CD4-positive, alpha-beta memory T cell (primary cell): ENCODE measurements at regions not wholly inside any gene's neighbourhood (a gene's known extent, or its start where the extent isn't known, plus 50 kb on each side); places are given as distances from the start of the nearest gene placed in this dataset.
A peak's percentile ranks its signal among the peaks of the same experiment; 100 is the strongest.

ENCODE experiments used
- CTCF ChIA-PET: fragments of 350-600 bp; sonication (Branson Sonifier 250); formaldehyde crosslinking; loops from one replicate; lab custom pipeline; 2021; ENCODE audit warnings: inconsistent platforms; ENCODE audit not compliant: partially characterized antibody; lab: Charles Lee
- POLR2A ChIA-PET: fragments of 350-600 bp; sonication (Branson Sonifier 250); formaldehyde crosslinking; loops from one replicate; lab custom pipeline; 2021; ENCODE audit not compliant: partially characterized antibody; lab: Charles Lee
- DNase-seq, 5 donors: peaks; one replicate each; pipeline versions ENCODE4 v3.0.0 to v3.0.0-alpha.2; 2020 to 2022; ENCODE audit warnings: mixed read lengths in 1 of 5
- H3K27ac ChIP-seq: one replicate; pipeline ENCODE4 v1.7.0; 2013; ENCODE audit warnings: low read depth, low read length
- H3K27me3 ChIP-seq: 2 replicates; pipeline ENCODE4 v1.7.0; 2013; ENCODE audit warnings: mild to moderate bottlenecking, low read length, moderate library complexity; ENCODE audit not compliant: insufficient read depth
- H3K36me3 ChIP-seq: 2 replicates; pipeline ENCODE4 v1.7.0; 2013; ENCODE audit warnings: mild to moderate bottlenecking, low read length, moderate library complexity; ENCODE audit not compliant: insufficient read depth
- H3K4me1 ChIP-seq: 2 replicates; pipeline ENCODE4 v1.7.0; 2013; ENCODE audit warnings: mild to moderate bottlenecking, low read length, moderate library complexity; ENCODE audit not compliant: insufficient read depth
- H3K4me3 ChIP-seq, 2 donors: one replicate each; pipeline ENCODE4 v1.7.0; 2013; ENCODE audit warnings: low read length in 2 of 2, mild to moderate bottlenecking in 1 of 2
- H3K9me3 ChIP-seq, 2 donors: one replicate each; pipeline ENCODE4 v1.7.0; 2013; ENCODE audit warnings: low read length in 2 of 2, control low read depth in 1 of 2; ENCODE audit not compliant: control insufficient read depth in 1 of 2
- H3K27ac Mint-ChIP-seq, 7 donors: one replicate each; pipeline ENCODE4 v1.8.0; 2020 to 2021; ENCODE audit warnings: mixed read lengths in 7 of 7, mild to moderate bottlenecking in 6 of 7, inconsistent platforms in 3 of 7, moderate library complexity in 3 of 7
- H3K27me3 Mint-ChIP-seq, 2 donors: one replicate each; pipeline ENCODE4 v1.8.0; 2020 to 2021; ENCODE audit warnings: mixed read lengths in 2 of 2
- H3K36me3 Mint-ChIP-seq, 2 donors: one replicate each; pipeline ENCODE4 v1.8.0; 2020 to 2021; ENCODE audit warnings: mixed read lengths in 2 of 2, inconsistent platforms in 1 of 2, mild to moderate bottlenecking in 1 of 2
- H3K4me1 Mint-ChIP-seq, 4 donors: one replicate each; pipeline ENCODE4 v1.8.0; 2020 to 2021; ENCODE audit warnings: mixed read lengths in 4 of 4, mild to moderate bottlenecking in 1 of 4
- H3K4me3 Mint-ChIP-seq, 8 donors: one replicate each; pipeline ENCODE4 v1.8.0; 2020 to 2021; ENCODE audit warnings: mixed read lengths in 8 of 8, mild to moderate bottlenecking in 7 of 8, moderate library complexity in 6 of 8, inconsistent platforms in 3 of 8
- H3K9me3 Mint-ChIP-seq, 8 donors: one replicate each; pipeline ENCODE4 v1.8.0; 2020 to 2021; ENCODE audit warnings: mixed read lengths in 8 of 8, mild to moderate bottlenecking in 5 of 8, inconsistent platforms in 3 of 8, moderate library complexity in 1 of 8
- intact Hi-C: fragments of 100-400 bp; cut with micrococcal nuclease; formaldehyde crosslinking; loops from one replicate; pipeline ENCODE4 v1.15.1; 2023

- no peaks in the 10 kb centered on the region for H3K9me3 ChIP-seq
- DNase-seq = no peak
- H3K27me3 ChIP-seq = no peaks in the 10 kb centered on the region
- peaks cover 28% of the 10 kb centered on the region for H3K4me1 ChIP-seq
- Mint-ChIP-seq H3K4me1 (peaks cover 0 to 26% (median 14%) of the 10 kb centered on the region in 4 donors), H3K4me3 (peak overlapping the region in 1 of 8 donors; percentile 63), H3K9me3 (peaks cover 0 to 2% (median 0%) of the 10 kb centered on the region in 8 donors), H3K27me3 (no peaks in the 10 kb centered on the region), H3K36me3 (no peaks in the 10 kb centered on the region), H3K27ac (peak overlapping the region in 3 of 7 donors; percentile 13 to 69 (median 22))
- H3K4me3 ChIP-seq = no peak overlapping the region
- POLR2A ChIA-PET = interaction anchor here (2.8 kb wide), 1 partner anchor 31 kb away, joined by 13 read pairs; no protein-coding TSS in a partner anchor
- H3K27ac ChIP-seq = no peak overlapping the region
- H3K36me3 ChIP-seq = no peaks in the 10 kb centered on the region
- intact Hi-C loops = loop anchor here (10.0 kb wide), 1 partner anchor 347 kb away; no protein-coding TSS in a partner anchor
- CTCF ChIA-PET = no interaction called here
Observed at GRCh38 chr2:147632198-147632597, 212.6 kb upstream of the ACVR2A start.

DNA sequence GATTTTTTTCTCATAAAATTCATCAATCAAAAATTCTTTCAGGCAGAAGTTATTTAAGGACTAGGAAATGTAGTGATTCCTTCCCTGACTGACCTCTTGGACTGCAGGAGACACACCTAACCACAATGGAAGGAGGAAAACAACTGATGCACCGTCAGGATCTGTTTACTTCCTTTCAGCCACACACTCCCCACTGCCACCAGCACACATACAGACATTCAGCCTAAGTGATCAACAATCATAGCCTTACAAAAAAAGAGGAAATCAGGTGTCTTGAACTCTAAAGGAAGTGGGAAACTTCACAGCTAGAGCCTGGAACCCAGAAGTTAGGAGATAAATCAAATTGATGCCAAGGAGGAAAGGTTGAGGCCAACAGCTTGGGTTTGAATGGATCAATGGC, 213.5 kb upstream of the ACVR2A start:
- H3K4me1 ChIP-seq = peaks cover 28% of the 10 kb centered on the region

GRCh38 chr2:147630585-147630984, 214.2 kb upstream of the ACVR2A start:
- ChIA-PET POLR2A (interaction anchor here (2.8 kb wide), 1 partner anchor 33 kb away, joined by 13 read pairs; no protein-coding TSS in a partner anchor), CTCF (no interaction called here)
- H3K4me1 Mint-ChIP-seq = peaks cover 0 to 25% (median 13%) of the 10 kb centered on the region in 4 donors
- Histone ChIP-seq H3K27me3 (no peaks in the 10 kb centered on the region), H3K27ac (no peak overlapping the region), H3K4me3 (no peak overlapping the region), H3K36me3 (no peaks in the 10 kb centered on the region), H3K4me1 (peaks cover 28% of the 10 kb centered on the region), H3K9me3 (no peaks in the 10 kb centered on the region)
- intact Hi-C loops = loop anchor here (2.0 to 10.0 kb wide), 2 partner anchors 16 to 346 kb away; no protein-coding TSS in a partner anchor
- H3K36me3 Mint-ChIP-seq = no peaks in the 10 kb centered on the region
- peak overlapping the region in 6 of 8 donors; percentile 5 to 63 (median 56) for H3K4me3 Mint-ChIP-seq
- H3K27me3 Mint-ChIP-seq = no peaks in the 10 kb centered on the region
- no peak for DNase-seq
- peaks cover 0 to 2% (median 0%) of the 10 kb centered on the region in 8 donors for H3K9me3 Mint-ChIP-seq
- peak overlapping the region; percentile 27 to 89 (median 73) for H3K27ac Mint-ChIP-seq

More for the DNA sequence above, 213.5 kb upstream of the ACVR2A start:
- intact Hi-C loops = loop anchor here (2.0 to 10.0 kb wide), 2 partner anchors 16 to 346 kb away; no protein-coding TSS in a partner anchor
- Histone ChIP-seq H3K27me3 (no peaks in the 10 kb centered on the region), H3K9me3 (no peaks in the 10 kb centered on the region), H3K27ac (no peak overlapping the region), H3K4me3 (no peak overlapping the region), H3K36me3 (no peaks in the 10 kb centered on the region)
- ChIA-PET CTCF (no interaction called here), POLR2A (interaction anchor here (2.8 kb wide), 1 partner anchor 32 kb away, joined by 13 read pairs; no protein-coding TSS in a partner anchor)
- DNase-seq = peak in 2 of 5 donors; percentile 13 to 19
- peaks cover 0 to 2% (median 0%) of the 10 kb centered on the region in 8 donors for H3K9me3 Mint-ChIP-seq
- H3K36me3 Mint-ChIP-seq = no peaks in the 10 kb centered on the region
- peak overlapping the region in 7 of 8 donors; percentile 5 to 63 (median 54) for H3K4me3 Mint-ChIP-seq
- H3K4me1 Mint-ChIP-seq = peaks cover 0 to 26% (median 13%) of the 10 kb centered on the region in 4 donors
- H3K27ac Mint-ChIP-seq = peak overlapping the region; percentile 60 to 89 (median 73)
- H3K27me3 Mint-ChIP-seq = no peaks in the 10 kb centered on the region

DNA sequence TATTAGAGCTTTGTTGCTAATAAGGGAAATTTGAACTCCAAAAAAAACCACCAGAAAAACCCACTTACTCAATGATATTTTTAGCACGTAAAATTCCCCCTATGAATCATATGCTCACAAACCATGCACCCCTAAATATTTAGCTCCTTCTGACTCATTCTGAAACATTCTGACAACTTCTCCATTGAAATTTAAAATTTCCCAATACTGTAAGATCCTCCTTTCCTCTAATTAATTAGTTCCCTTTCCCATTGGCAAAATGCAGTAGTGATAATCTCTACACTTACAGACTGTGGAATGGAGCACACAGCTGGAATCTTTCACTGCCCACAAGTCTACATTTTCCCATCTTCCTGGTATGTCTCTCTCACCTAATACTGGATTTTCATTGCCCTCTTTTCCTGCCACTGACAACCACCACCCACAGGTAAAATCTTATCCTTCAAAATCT, 215.8 kb upstream of the ACVR2A start:
- CTCF ChIA-PET = no interaction called here
- H3K27ac Mint-ChIP-seq = peak overlapping the region in 1 of 7 donors; percentile 1
- H3K27me3 Mint-ChIP-seq = no peaks in the 10 kb centered on the region
- H3K4me3 Mint-ChIP-seq = no peak overlapping the region
- Histone ChIP-seq H3K9me3 (no peaks in the 10 kb centered on the region), H3K36me3 (no peaks in the 10 kb centered on the region), H3K4me3 (no peak overlapping the region), H3K27me3 (no peaks in the 10 kb centered on the region), H3K4me1 (peaks cover 34% of the 10 kb centered on the region), H3K27ac (no peak overlapping the region)
- peaks cover 5 to 27% (median 16%) of the 10 kb centered on the region in 4 donors for H3K4me1 Mint-ChIP-seq
- H3K36me3 Mint-ChIP-seq = no peaks in the 10 kb centered on the region
- intact Hi-C loops = loop anchor here (10.0 kb wide), 1 partner anchor 124 kb away; no protein-coding TSS in a partner anchor
- DNase-seq = no peak
- H3K9me3 Mint-ChIP-seq = peaks cover 0 to 2% (median 0%) of the 10 kb centered on the region in 8 donors
- POLR2A ChIA-PET = interaction anchor here (1.7 kb wide), 1 partner anchor 35 kb away, joined by 7 read pairs; no protein-coding TSS in a partner anchor

- Mint-ChIP-seq H3K27ac (peak overlapping the region in 5 of 7 donors; percentile 1 to 17 (median 2)), H3K4me1 (peaks cover 6 to 25% (median 17%) of the 10 kb centered on the region in 4 donors), H3K4me3 (peak overlapping the region in 5 of 8 donors; percentile 1 to 60 (median 15)), H3K27me3 (no peaks in the 10 kb centered on the region), H3K9me3 (no peaks in the 10 kb centered on the region), H3K36me3 (no peaks in the 10 kb centered on the region)
- Histone ChIP-seq H3K9me3 (no peaks in the 10 kb centered on the region), H3K27me3 (no peaks in the 10 kb centered on the region), H3K4me1 (peaks cover 22% of the 10 kb centered on the region), H3K36me3 (no peaks in the 10 kb centered on the region), H3K4me3 (no peak overlapping the region), H3K27ac (no peak overlapping the region)
- ChIA-PET CTCF (interaction anchor here (0.7 to 1.6 kb wide), 2 partner anchors 22 to 272 kb away, joined by 3 read pairs; no protein-coding TSS in a partner anchor), POLR2A (interaction anchor here (2.5 kb wide), 1 partner anchor 40 kb away, joined by 11 read pairs; no protein-coding TSS in a partner anchor)
- intact Hi-C loops = loop anchor here (2.0 to 10.0 kb wide), 3 partner anchors 39 to 221 kb away; partner anchors contain the start of gene ACVR2A
- peak in 4 of 5 donors; percentile 40 to 56 (median 47) for DNase-seq
Observed at GRCh38 chr2:147623328-147623727, 221.5 kb upstream of the ACVR2A start.

DNA sequence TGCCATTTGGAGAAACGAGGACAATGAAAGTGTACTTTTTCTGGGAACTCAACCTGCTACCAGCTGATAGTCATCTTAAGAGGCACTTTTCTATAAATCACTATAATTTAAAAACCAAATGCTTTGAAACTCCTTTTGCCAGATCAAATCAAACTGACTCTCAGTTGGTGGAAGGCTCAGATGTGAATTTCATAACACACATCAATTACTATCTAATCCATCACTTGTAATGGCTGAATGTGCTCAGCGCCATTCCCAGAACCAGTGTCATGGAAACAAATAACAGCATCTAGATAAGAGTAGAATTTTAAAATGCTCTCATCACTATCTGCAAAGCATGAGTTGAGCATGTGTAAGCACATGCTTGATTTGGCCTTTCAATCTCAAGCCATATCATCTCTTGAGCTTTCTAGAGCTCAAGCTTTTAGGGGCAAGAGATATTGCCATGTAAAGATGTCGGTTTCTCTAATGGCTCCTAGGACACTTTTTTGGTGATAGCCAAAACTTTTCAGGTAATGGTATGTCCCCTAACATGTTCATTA, 223.1 kb upstream of the ACVR2A start:
- no peaks in the 10 kb centered on the region for H3K27me3 Mint-ChIP-seq
- intact Hi-C loops = loop anchor here (2.0 to 10.0 kb wide), 3 partner anchors 41 to 223 kb away; partner anchors contain the start of gene ACVR2A
- no peaks in the 10 kb centered on the region for H3K9me3 Mint-ChIP-seq
- H3K36me3 Mint-ChIP-seq = no peaks in the 10 kb centered on the region
- no peak overlapping the region for H3K27ac Mint-ChIP-seq
- ChIA-PET CTCF (no interaction called here), POLR2A (interaction anchor here (0.9 to 1.5 kb wide), 2 partner anchors 13 to 42 kb away, joined by 4 to 9 read pairs; no protein-coding TSS in a partner anchor)
- H3K4me3 Mint-ChIP-seq = no peak overlapping the region
- Histone ChIP-seq H3K27ac (no peak overlapping the region), H3K36me3 (no peaks in the 10 kb centered on the region), H3K27me3 (no peaks in the 10 kb centered on the region), H3K4me1 (peaks cover 22% of the 10 kb centered on the region), H3K9me3 (no peaks in the 10 kb centered on the region), H3K4me3 (no peak overlapping the region)
- H3K4me1 Mint-ChIP-seq = peaks cover 6 to 25% (median 17%) of the 10 kb centered on the region in 4 donors
- no peak for DNase-seq

DNA sequence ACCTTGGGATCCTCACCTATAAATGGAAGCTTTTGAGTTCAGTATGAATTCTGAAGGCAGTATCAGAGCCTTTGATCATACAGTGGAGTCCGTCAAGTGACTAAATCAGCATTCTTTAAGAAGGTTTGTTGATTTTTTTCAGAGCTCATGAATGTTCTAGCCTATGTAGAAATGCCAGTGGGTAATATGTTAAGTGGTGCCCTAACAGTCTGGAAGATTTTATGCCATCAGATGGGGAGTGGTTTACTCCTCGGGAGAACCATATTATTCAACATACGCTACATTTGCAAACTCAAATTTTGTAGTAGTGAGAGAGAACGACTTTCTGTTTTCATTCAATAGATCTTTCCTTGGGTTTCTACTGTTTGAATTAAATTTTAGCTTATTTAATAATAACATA, 225.0 kb upstream of the ACVR2A start:
- Histone ChIP-seq H3K4me3 (no peak overlapping the region), H3K4me1 (peaks cover 22% of the 10 kb centered on the region), H3K27ac (no peak overlapping the region), H3K36me3 (no peaks in the 10 kb centered on the region), H3K27me3 (no peaks in the 10 kb centered on the region), H3K9me3 (no peaks in the 10 kb centered on the region)
- peaks cover 6 to 25% (median 17%) of the 10 kb centered on the region in 4 donors for H3K4me1 Mint-ChIP-seq
- intact Hi-C loops = loop anchor here (5.0 to 10.0 kb wide), 2 partner anchors 42 to 115 kb away; no protein-coding TSS in a partner anchor
- ChIA-PET CTCF (no interaction called here), POLR2A (no interaction called here)
- no peak overlapping the region for H3K27ac Mint-ChIP-seq
- no peaks in the 10 kb centered on the region for H3K36me3 Mint-ChIP-seq
- no peak for DNase-seq
- no peak overlapping the region for H3K4me3 Mint-ChIP-seq
- no peaks in the 10 kb centered on the region for H3K9me3 Mint-ChIP-seq
- H3K27me3 Mint-ChIP-seq = no peaks in the 10 kb centered on the region
